Muscle layer of colon (tissue), 2 donors: ENCODE measurements at regions not wholly inside any gene's neighbourhood (a gene's known extent, or its start where the extent isn't known, plus 50 kb on each side); places are given as distances from the start of the nearest gene placed in this dataset.

Experiments
- H3K27ac ChIP-seq: one replicate; pipeline ENCODE4 v1.7.0; 2013; ENCODE audit warnings: low read depth, mild to moderate bottlenecking, low read length, moderate library complexity
- H3K27me3 ChIP-seq, 2 donors: one replicate each; pipeline ENCODE4 v1.7.0; 2013; ENCODE audit warnings: low read length in 2 of 2, mild to moderate bottlenecking in 2 of 2; ENCODE audit not compliant: insufficient read depth in 2 of 2, control insufficient read depth in 1 of 2
- H3K36me3 ChIP-seq: one replicate; pipeline ENCODE4 v1.7.0; 2013; ENCODE audit warnings: mild to moderate bottlenecking, low read length; ENCODE audit not compliant: insufficient read depth
- H3K4me1 ChIP-seq: one replicate; pipeline ENCODE4 v1.7.0; 2013; ENCODE audit warnings: mild to moderate bottlenecking, low read length; ENCODE audit not compliant: insufficient read depth
- H3K4me3 ChIP-seq, 2 donors: one replicate each; pipeline ENCODE4 v1.7.0; 2013; ENCODE audit warnings: low read length in 2 of 2, low read depth in 1 of 2, mild to moderate bottlenecking in 1 of 2, moderate library complexity in 1 of 2
- H3K9ac ChIP-seq: one replicate; pipeline ENCODE4 v1.7.0; 2013; ENCODE audit warnings: low read length
- H3K9me3 ChIP-seq: one replicate; pipeline ENCODE4 v1.7.0; 2013; ENCODE audit warnings: mild to moderate bottlenecking, low read length
- donor health status: abdominal sarcoma.
- donor health status: Adenocarcinoma of cecum.

DNA sequence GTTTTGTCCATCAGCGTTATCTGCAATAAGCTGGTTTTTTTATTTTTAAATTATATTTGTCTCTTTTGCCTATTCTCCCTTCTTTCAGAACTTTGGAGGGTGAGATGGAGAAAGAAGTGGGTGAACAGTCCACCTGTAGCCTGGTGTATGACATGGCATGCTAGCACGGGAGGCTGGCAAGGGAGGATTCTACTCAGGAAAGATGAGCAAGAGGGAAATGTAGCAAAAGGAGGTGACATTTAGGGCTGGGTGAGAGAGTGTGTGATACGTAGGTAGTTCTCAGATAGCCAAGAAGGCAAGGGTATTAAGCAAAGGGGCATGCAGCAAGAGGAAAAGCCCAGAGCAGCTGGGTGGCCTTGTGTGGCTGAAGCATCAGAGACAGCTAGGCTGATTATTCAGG, 612.9 kb upstream of the IGFBP3 start:
- Histone ChIP-seq H3K9me3 (no peaks in the 10 kb centered on the region), H3K9ac (no peak overlapping the region), H3K36me3 (no peaks in the 10 kb centered on the region), H3K27me3 (no peaks in the 10 kb centered on the region), H3K27ac (no peak overlapping the region), H3K4me3 (no peak overlapping the region), H3K4me1 (no peaks in the 10 kb centered on the region)

DNA sequence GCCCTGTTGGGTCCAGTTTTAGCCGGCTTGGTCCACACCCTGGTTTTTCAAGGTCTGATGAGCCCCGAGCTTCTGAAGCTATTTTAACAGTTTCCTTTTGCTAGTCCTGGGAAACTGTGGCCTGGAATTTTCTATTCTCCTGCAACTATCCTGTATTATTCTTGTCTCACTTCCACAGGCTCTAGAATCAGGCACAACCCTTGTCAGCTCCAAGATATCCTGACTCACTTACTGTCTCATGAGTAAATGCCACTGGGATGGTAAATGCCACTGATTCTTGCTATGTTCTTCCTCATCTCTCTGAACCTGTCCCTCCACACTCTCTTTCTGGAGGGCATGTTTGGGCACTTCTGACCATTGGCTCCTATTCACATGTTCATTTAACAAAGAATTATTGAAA, 611.5 kb upstream of the IGFBP3 start:
- H3K27me3 ChIP-seq = no peaks in the 10 kb centered on the region
- no peak overlapping the region for H3K4me3 ChIP-seq
- H3K9me3 ChIP-seq = no peaks in the 10 kb centered on the region
- no peaks in the 10 kb centered on the region for H3K4me1 ChIP-seq
- H3K36me3 ChIP-seq = no peaks in the 10 kb centered on the region
- no peak overlapping the region for H3K9ac ChIP-seq
- H3K27ac ChIP-seq = no peak overlapping the region

DNA sequence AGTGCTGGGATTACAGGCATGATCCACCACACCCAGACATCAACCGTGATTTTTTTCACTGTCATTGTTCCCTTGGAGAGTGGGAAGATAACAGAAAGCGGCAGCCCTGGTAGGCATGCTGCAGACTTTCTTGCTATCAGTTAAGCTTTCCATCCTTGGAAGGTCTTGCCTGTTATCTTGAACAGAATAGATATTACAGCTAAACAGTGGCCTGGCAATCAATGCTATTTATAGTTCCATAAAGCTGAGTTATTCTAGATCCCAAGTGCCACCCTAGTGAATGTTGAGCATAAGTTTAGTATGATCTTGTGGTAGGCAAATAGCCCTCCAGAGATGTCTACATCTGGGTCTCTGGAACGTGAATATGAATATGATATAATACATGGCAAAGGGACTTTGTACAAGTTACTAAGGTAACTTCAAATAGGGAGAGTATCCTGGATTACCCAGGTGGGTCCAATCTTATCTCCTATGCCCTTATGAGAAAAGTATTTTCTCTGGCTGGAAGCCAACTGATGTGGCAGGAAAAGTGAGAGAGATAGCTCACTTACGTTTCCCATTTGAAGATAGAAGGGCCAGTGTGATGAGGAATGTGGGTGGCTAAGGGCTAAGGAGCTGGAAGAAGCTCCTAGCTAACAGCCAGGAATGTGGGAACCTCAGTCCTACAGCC, 609.1 kb upstream of the IGFBP3 start:
- H3K4me1 ChIP-seq = no peaks in the 10 kb centered on the region
- no peak overlapping the region for H3K4me3 ChIP-seq
- H3K36me3 ChIP-seq = no peaks in the 10 kb centered on the region
- no peak overlapping the region for H3K9ac ChIP-seq
- H3K9me3 ChIP-seq = no peaks in the 10 kb centered on the region
- no peaks in the 10 kb centered on the region for H3K27me3 ChIP-seq
- no peak overlapping the region for H3K27ac ChIP-seq

DNA sequence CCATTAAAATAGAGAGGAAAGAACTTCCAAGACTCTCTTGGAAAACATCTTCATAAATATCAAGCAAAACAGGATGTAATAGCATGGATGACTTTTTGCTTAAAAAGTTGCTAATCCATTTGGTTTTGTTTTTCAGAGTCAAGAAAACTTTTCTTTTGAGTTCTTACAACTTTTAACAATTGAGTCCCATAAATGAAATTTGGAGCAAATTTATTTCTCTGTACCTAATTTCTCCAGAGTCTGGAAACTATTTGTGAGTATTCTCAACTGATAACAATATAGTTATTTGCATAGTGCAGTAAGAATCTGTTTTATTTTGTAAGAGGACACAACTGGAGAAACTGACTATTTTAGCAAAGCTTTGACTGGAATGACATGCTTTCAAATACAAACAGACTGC, 606.3 kb upstream of the IGFBP3 start:
- no peaks in the 10 kb centered on the region for H3K9me3 ChIP-seq
- H3K4me1 ChIP-seq = no peaks in the 10 kb centered on the region
- H3K4me3 ChIP-seq = no peak overlapping the region
- no peaks in the 10 kb centered on the region for H3K36me3 ChIP-seq
- no peaks in the 10 kb centered on the region for H3K27me3 ChIP-seq
- no peak overlapping the region for H3K27ac ChIP-seq
- no peak overlapping the region for H3K9ac ChIP-seq

DNA sequence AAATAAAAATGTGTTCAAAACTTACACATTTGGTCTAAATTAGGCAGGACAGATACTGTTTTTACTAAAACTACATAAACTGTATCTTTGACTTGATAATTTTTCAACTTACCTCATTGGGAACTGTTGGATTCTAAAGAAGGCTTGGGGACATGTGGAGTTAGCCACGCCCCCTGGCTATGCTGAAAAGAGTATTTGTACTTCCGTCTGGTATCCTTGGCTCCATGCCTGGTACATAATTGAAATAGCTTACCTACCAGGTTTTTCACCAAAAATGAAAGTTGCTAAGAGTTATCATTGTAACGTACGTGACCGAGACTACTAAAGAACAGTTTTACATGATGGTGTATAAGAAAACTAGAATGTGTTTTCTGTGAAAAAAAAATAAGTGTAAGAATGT, 604.8 kb upstream of the IGFBP3 start:
- no peaks in the 10 kb centered on the region for H3K27me3 ChIP-seq
- no peak overlapping the region for H3K9ac ChIP-seq
- H3K4me1 ChIP-seq = no peaks in the 10 kb centered on the region
- no peak overlapping the region for H3K27ac ChIP-seq
- no peaks in the 10 kb centered on the region for H3K36me3 ChIP-seq
- H3K4me3 ChIP-seq = no peak overlapping the region
- H3K9me3 ChIP-seq = no peaks in the 10 kb centered on the region

DNA sequence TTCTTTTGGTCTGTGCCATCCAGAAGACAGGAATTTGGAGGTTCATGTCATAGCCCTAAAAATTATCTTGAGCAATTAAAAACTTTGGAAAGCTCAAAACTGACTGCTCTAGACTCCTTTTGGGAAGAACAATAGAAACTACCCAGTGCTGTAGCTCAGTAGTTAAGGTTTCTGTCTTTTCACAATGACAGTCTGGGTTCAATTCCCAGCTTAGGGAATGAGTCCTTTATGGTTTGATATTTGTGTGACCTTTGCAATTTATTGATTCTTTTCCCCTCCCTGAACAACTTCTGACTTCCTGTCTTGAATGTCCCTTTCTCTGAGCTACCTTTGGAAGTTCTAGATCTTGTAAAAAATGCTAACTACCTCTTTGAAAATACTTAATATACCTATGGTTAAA, 603.3 kb upstream of the IGFBP3 start:
- H3K9me3 ChIP-seq = no peaks in the 10 kb centered on the region
- no peak overlapping the region for H3K9ac ChIP-seq
- no peaks in the 10 kb centered on the region for H3K36me3 ChIP-seq
- H3K4me3 ChIP-seq = no peak overlapping the region
- no peaks in the 10 kb centered on the region for H3K27me3 ChIP-seq
- H3K27ac ChIP-seq = no peak overlapping the region
- no peaks in the 10 kb centered on the region for H3K4me1 ChIP-seq

DNA sequence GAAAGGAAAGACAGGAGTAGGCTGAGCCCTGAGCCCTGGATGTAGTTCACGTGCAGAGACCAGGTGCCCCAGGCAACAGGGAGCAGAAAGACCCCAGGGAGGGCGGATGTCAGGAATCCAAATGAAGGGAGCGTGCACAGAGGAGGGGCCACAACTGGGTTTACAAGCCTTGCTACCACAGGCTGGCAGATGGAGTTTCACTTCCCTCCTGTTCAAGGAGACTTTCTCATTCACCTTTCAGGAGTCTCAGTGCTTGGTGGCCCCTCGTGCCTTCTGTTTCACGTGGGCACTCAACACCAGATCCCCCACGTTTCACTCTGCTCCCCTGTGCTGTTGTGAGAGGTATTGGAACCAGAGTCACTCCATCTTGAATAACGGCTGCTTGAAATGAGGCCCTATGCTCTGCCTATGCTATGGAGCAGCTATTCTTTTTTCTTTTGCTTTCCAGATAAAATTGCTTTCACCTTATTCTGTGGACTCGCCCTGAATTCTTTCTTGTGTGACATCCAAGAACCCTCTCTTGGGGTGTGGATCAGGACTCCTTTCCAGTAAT, 601.4 kb upstream of the IGFBP3 start:
- Histone ChIP-seq H3K9me3 (no peaks in the 10 kb centered on the region), H3K27ac (no peak overlapping the region), H3K9ac (no peak overlapping the region), H3K4me1 (no peaks in the 10 kb centered on the region), H3K4me3 (no peak overlapping the region), H3K36me3 (no peaks in the 10 kb centered on the region), H3K27me3 (no peaks in the 10 kb centered on the region)

DNA sequence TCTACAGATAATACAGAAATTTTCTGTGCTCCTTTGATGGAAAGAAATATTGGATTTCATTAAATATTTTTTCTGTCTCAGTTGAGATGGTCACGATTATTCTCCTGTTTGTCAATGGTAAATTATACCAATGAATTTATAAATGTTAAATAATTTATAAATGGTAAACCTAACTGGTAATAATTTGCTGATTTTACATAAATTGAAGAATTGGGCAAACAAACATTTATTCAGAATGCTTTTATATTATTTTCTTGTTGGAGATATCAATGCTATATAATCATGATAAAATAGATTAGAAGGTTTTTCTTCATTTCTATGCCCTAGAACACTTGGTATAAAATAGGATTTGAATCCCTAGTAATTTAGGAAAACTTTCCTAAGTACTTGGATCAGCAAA, 597.6 kb upstream of the IGFBP3 start:
- Histone ChIP-seq H3K27me3 (no peaks in the 10 kb centered on the region), H3K4me3 (no peak overlapping the region), H3K9me3 (no peaks in the 10 kb centered on the region), H3K4me1 (no peaks in the 10 kb centered on the region), H3K9ac (no peak overlapping the region), H3K36me3 (no peaks in the 10 kb centered on the region), H3K27ac (no peak overlapping the region)

DNA sequence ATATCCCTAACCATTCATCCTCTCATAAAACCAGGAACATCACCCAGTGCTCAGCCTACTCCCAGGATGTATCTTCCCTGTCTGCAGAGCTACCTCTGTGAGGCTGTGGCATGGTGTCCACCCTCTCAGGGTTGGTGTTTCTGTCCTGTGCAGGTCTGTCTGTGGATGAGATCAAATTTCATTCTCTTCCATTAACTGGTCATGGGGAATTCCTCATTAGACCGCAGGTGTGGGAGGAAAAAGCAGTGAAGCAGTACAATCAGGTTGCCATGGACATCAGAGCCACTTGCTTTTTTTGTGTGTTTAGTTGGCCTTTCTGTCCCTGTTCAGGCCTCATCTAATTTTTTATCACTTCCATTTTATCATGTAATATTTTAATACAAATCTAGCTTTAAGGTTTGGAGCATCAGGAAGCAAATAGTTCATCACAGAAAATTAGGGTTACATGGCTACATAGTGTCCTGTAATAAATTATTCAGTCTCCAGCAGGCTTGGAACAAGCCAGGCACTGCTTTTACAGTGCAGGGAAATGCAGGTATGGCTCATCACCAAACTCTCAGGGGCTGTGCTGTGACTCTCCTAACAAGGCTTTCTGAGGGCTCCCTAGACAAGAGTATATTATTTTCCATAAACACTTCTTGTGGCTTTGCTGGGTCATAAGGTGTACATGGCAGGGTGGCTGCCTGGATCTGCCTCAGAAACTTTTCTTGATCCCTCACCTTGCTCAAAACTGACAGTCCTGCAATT, 594.9 kb upstream of the IGFBP3 start:
- no peaks in the 10 kb centered on the region for H3K27me3 ChIP-seq
- no peak overlapping the region for H3K9ac ChIP-seq
- H3K27ac ChIP-seq = no peak overlapping the region
- no peaks in the 10 kb centered on the region for H3K36me3 ChIP-seq
- no peaks in the 10 kb centered on the region for H3K9me3 ChIP-seq
- H3K4me3 ChIP-seq = no peak overlapping the region
- no peaks in the 10 kb centered on the region for H3K4me1 ChIP-seq

DNA sequence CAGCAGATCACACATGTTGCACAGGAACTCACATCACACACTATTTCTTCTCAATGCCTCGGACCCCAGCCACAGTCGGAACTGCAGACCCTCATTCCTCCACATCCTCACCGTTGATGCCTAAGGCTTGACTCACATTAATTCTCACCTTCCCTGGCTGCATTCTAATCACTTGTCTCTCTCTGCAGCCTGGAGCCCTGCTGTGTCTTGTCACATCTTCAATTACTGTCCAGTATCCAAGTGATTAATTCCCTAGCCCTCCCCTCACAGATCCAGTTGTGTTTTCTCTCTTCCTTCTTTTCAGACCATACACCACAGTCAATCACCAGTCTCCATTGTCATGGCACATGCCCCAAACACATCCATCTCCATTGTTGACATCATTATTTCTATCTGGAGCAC, 592.4 kb upstream of the IGFBP3 start:
- H3K4me3 ChIP-seq = no peak overlapping the region
- no peak overlapping the region for H3K27ac ChIP-seq
- no peaks in the 10 kb centered on the region for H3K36me3 ChIP-seq
- no peaks in the 10 kb centered on the region for H3K9me3 ChIP-seq
- H3K27me3 ChIP-seq = no peaks in the 10 kb centered on the region
- H3K4me1 ChIP-seq = no peaks in the 10 kb centered on the region
- no peak overlapping the region for H3K9ac ChIP-seq

DNA sequence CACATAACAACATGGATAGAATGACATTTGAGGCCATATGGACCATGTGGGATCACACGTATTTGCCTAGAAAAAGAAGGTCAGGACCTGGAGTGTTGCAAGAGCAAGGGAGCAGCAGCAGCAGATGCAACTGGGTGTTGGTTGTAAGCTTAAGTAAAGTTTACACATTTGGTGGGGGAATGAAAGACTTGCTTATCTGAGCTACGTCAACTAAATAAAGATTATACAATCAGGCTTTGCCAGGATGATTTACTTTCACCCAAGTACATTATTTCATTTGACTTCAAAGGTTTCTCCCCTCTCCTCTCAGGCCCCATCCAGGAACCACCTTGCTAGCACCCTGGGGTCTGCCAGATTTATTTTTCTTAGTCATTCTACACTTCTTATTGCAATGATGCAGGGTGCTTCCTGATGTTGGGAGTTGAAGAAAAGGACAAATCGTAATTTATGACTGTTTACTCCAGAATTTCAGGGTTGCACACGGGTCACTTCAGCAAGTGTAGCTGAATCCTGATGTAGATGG, 591.9 kb upstream of the IGFBP3 start:
- Histone ChIP-seq H3K9me3 (no peaks in the 10 kb centered on the region), H3K4me3 (no peak overlapping the region), H3K9ac (no peak overlapping the region), H3K36me3 (no peaks in the 10 kb centered on the region), H3K4me1 (no peaks in the 10 kb centered on the region), H3K27me3 (no peaks in the 10 kb centered on the region), H3K27ac (no peak overlapping the region)
